HTR-8/SVneo (cell line): ENCODE measurements at regions not wholly inside any gene's neighbourhood (a gene's known extent, or its start where the extent isn't known, plus 50 kb on each side); places are given as distances from the start of the nearest gene placed in this dataset.

Experiments
- DNase-seq: peaks from one replicate; pipeline ENCODE4 v3.0.0; 2011; ENCODE audit warnings: low spot score, mixed read lengths; ENCODE audit not compliant: insufficient read length
- FAIRE-seq: peaks from 2 replicates; lab custom pipeline; 2011; peaks lifted over from hg19 to GRCh38; lab: Jason Lieb, UNC

- DNase-seq (no peak), FAIRE-seq (no peak)
Observed at GRCh38 chr7:106397994-106398393, 113.2 kb upstream of the NAMPT start.

GRCh38 chr7:106394526-106394925, 109.7 kb upstream of the NAMPT start:
- FAIRE-seq (no peak), DNase-seq (no peak)

- FAIRE-seq: no peak
- DNase-seq: no peak
Observed at GRCh38 chr7:106393564-106394251, 108.9 kb upstream of the NAMPT start.

GRCh38 chr7:106392590-106392989, 107.8 kb upstream of the NAMPT start:
- FAIRE-seq (no peak), DNase-seq (no peak)

GRCh38 chr7:106392144-106392543, 107.4 kb upstream of the NAMPT start:
- FAIRE-seq: no peak
- no peak for DNase-seq

- FAIRE-seq: no peak
- no peak for DNase-seq
Observed at GRCh38 chr7:106386958-106387357, 102.2 kb upstream of the NAMPT start.

GRCh38 chr7:106384373-106384772, 99.6 kb upstream of the NAMPT start:
- DNase-seq: no peak
- FAIRE-seq: no peak

GRCh38 chr7:106382929-106383328, 98.1 kb upstream of the NAMPT start:
- DNase-seq: no peak
- FAIRE-seq: no peak

GRCh38 chr7:106382129-106382528, 97.3 kb upstream of the NAMPT start:
- DNase-seq: no peak
- FAIRE-seq: no peak

- DNase-seq: no peak
- no peak for FAIRE-seq
Observed at GRCh38 chr7:106381252-106381651, 96.5 kb upstream of the NAMPT start.

- no peak for DNase-seq
- no peak for FAIRE-seq
Observed at GRCh38 chr7:106377847-106378361, 93.1 kb upstream of the NAMPT start.

GRCh38 chr7:106376026-106376799, 91.4 kb upstream of the NAMPT start:
- no peak for FAIRE-seq
- DNase-seq: no peak

GRCh38 chr7:106375499-106375898, 90.7 kb upstream of the NAMPT start:
- no peak for DNase-seq
- FAIRE-seq: no peak

- no peak for FAIRE-seq
- DNase-seq: no peak
Observed at GRCh38 chr7:106374437-106374836, 89.7 kb upstream of the NAMPT start.

GRCh38 chr7:106372595-106373318, 88.0 kb upstream of the NAMPT start:
- FAIRE-seq (no peak), DNase-seq (no peak)

- no peak for DNase-seq
- no peak for FAIRE-seq
Observed at GRCh38 chr7:106372126-106372525, 87.3 kb upstream of the NAMPT start.

GRCh38 chr7:106371629-106372028, 86.8 kb upstream of the NAMPT start:
- DNase-seq (no peak), FAIRE-seq (no peak)

GRCh38 chr7:106370542-106370941, 85.8 kb upstream of the NAMPT start:
- DNase-seq (no peak), FAIRE-seq (no peak)

- no peak for DNase-seq
- FAIRE-seq: no peak
Observed at GRCh38 chr7:106369816-106370215, 85.0 kb upstream of the NAMPT start.

- FAIRE-seq (no peak), DNase-seq (no peak)
Observed at GRCh38 chr7:106369352-106369751, 84.6 kb upstream of the NAMPT start.

GRCh38 chr7:106367664-106368063, 82.9 kb upstream of the NAMPT start:
- DNase-seq: no peak
- no peak for FAIRE-seq
